Neural progenitor cell (in vitro differentiated cells): ENCODE measurements at regions not wholly inside any gene's neighbourhood (a gene's known extent, or its start where the extent isn't known, plus 50 kb on each side); places are given as distances from the start of the nearest gene placed in this dataset.

Experiments used
- DNase-seq: peaks from one replicate; pipeline ENCODE4 v3.0.0-alpha.2; 2016; ENCODE audit warnings: low spot score
- H2AFZ ChIP-seq: fragments of 200-600 bp; sonication (generic); replicated peaks from 2 replicates; pipeline ENCODE4 v1.6.1; 2016; ENCODE audit warnings: antibody characterized with exemption
- H3F3A ChIP-seq: fragments of 200-600 bp; sonication (generic); 2 replicates; pipeline ENCODE4 v1.6.1; 2016; ENCODE audit warnings: antibody characterized with exemption, low read depth
- H3K27ac ChIP-seq: fragments of 200-600 bp; sonication (generic); 2 replicates; pipeline ENCODE4 v1.5.1; 2016; ENCODE audit warnings: mild to moderate bottlenecking
- H3K27me3 ChIP-seq: fragments of 200-600 bp; sonication (generic); 2 replicates; pipeline ENCODE4 v1.6.1; 2016; ENCODE audit warnings: mild to moderate bottlenecking, moderate library complexity
- H3K36me3 ChIP-seq: fragments of 200-600 bp; sonication (generic); 2 replicates; pipeline ENCODE4 v1.5.1; 2016
- H3K4me1 ChIP-seq: fragments of 200-600 bp; sonication (generic); 2 replicates; pipeline ENCODE4 v1.6.1; 2016; ENCODE audit warnings: mixed run types
- H3K4me2 ChIP-seq: fragments of 200-600 bp; sonication (generic); 2 replicates; pipeline ENCODE4 v1.6.1; 2016
- H3K4me3 ChIP-seq: fragments of 200-600 bp; sonication (generic); 2 replicates; pipeline ENCODE4 v1.5.1; 2016
- H3K79me2 ChIP-seq: fragments of 200-600 bp; sonication (generic); 2 replicates; pipeline ENCODE4 v1.6.1; 2016; ENCODE audit warnings: low read depth
- H3K9ac ChIP-seq: fragments of 200-600 bp; sonication (generic); 2 replicates; pipeline ENCODE4 v1.6.1; 2016
- H3K9me3 ChIP-seq: fragments of 200-600 bp; sonication (generic); 2 replicates; pipeline ENCODE4 v1.5.1; 2016; ENCODE audit warnings: low read depth
- H4K20me1 ChIP-seq: fragments of 200-600 bp; sonication (generic); 2 replicates; pipeline ENCODE4 v1.6.1; 2016; ENCODE audit warnings: low read depth
- H3K27ac Mint-ChIP-seq: 3 replicates; pipeline ENCODE4 v1.8.0; 2021; ENCODE audit warnings: mixed read lengths
- H3K27me3 Mint-ChIP-seq: 2 replicates; pipeline ENCODE4 v1.8.0; 2022; ENCODE audit warnings: low read depth, mild to moderate bottlenecking, inconsistent platforms, moderate library complexity, mixed read lengths; ENCODE audit not compliant: insufficient read depth
- H3K36me3 Mint-ChIP-seq: 3 replicates; pipeline ENCODE4 v1.8.0; 2021; ENCODE audit warnings: mixed read lengths
- H3K4me1 Mint-ChIP-seq: 3 replicates; pipeline ENCODE4 v1.8.0; 2021; ENCODE audit warnings: mixed read lengths
- H3K4me3 Mint-ChIP-seq: 3 replicates; pipeline ENCODE4 v1.8.0; 2021; ENCODE audit warnings: mild to moderate bottlenecking, moderate library complexity, mixed read lengths
- H3K9me3 Mint-ChIP-seq: 3 replicates; pipeline ENCODE4 v1.8.0; 2020; ENCODE audit warnings: mixed read lengths
- EZH2 ChIP-seq: fragments of 200-600 bp; sonication (generic); IDR thresholded peaks from 2 replicates; pipeline ENCODE4 v1.6.1; 2017; ENCODE audit warnings: antibody characterized with exemption, mild to moderate bottlenecking, moderate library complexity
- EZH2phosphoT487 ChIP-seq: fragments of 200-600 bp; sonication (generic); IDR thresholded peaks from 2 replicates; pipeline ENCODE4 v1.6.1; 2017; ENCODE audit warnings: antibody characterized with exemption
- TF ChIP-seq, protein P1 (sequence below): fragments of 200-600 bp; sonication (generic); IDR thresholded peaks from 2 replicates; pipeline ENCODE4 v1.5.1; 2017; ENCODE audit warnings: antibody characterized with exemption, mild to moderate bottlenecking

DNA sequence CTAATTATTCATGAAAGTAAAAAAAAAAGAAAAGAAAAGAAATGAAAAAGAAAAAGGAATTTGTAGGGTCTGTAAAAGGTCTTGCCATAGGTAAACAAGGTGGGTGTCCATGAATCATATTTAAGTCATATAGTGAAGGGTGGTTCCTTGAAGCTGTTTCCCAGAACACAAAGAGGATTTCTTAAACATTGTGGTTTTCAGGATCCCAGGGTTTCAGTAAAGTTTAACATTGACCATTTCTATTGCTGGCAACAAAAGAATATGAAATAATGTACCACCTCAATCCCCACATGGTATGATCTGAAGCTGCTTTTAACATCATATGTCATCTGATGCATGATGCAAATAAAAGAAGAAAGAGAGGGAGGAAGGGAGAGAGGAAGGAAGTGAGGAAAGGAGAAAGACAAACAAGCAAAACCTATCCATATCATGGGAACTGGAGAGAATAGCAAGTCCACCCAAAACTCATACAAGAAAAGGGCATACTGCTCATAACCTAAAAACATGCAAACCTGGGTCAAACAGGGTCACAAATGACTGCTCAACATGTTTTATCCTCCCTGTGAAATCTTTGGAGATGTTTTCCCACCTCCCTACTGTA, 663.5 kb downstream of the SORCS1 start:
- TF ChIP-seq, protein P1, sequence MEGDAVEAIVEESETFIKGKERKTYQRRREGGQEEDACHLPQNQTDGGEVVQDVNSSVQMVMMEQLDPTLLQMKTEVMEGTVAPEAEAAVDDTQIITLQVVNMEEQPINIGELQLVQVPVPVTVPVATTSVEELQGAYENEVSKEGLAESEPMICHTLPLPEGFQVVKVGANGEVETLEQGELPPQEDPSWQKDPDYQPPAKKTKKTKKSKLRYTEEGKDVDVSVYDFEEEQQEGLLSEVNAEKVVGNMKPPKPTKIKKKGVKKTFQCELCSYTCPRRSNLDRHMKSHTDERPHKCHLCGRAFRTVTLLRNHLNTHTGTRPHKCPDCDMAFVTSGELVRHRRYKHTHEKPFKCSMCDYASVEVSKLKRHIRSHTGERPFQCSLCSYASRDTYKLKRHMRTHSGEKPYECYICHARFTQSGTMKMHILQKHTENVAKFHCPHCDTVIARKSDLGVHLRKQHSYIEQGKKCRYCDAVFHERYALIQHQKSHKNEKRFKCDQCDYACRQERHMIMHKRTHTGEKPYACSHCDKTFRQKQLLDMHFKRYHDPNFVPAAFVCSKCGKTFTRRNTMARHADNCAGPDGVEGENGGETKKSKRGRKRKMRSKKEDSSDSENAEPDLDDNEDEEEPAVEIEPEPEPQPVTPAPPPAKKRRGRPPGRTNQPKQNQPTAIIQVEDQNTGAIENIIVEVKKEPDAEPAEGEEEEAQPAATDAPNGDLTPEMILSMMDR: no peak
- TF ChIP-seq EZH2phosphoT487 (no peak), EZH2 (no peak)
- Mint-ChIP-seq H3K36me3 (no peaks in the 10 kb centered on the region), H3K4me1 (peaks cover 6% of the 10 kb centered on the region), H3K4me3 (no peak overlapping the region), H3K27ac (no peak overlapping the region), H3K27me3 (no peaks in the 10 kb centered on the region), H3K9me3 (no peaks in the 10 kb centered on the region)
- Histone ChIP-seq H4K20me1 (no peaks in the 10 kb centered on the region), H3K36me3 (no peaks in the 10 kb centered on the region), H3K27ac (peak overlapping the region; percentile 27), H3K4me2 (no peak overlapping the region), H3K79me2 (no peaks in the 10 kb centered on the region), H2AFZ (peak overlapping the region; percentile 40), H3K9me3 (no peaks in the 10 kb centered on the region), H3K4me3 (no peak overlapping the region), H3K27me3 (no peaks in the 10 kb centered on the region), H3K9ac (no peak overlapping the region), H3K4me1 (peaks cover 14% of the 10 kb centered on the region), H3F3A (peaks cover 12% of the 10 kb centered on the region)
- no peak for DNase-seq

DNA sequence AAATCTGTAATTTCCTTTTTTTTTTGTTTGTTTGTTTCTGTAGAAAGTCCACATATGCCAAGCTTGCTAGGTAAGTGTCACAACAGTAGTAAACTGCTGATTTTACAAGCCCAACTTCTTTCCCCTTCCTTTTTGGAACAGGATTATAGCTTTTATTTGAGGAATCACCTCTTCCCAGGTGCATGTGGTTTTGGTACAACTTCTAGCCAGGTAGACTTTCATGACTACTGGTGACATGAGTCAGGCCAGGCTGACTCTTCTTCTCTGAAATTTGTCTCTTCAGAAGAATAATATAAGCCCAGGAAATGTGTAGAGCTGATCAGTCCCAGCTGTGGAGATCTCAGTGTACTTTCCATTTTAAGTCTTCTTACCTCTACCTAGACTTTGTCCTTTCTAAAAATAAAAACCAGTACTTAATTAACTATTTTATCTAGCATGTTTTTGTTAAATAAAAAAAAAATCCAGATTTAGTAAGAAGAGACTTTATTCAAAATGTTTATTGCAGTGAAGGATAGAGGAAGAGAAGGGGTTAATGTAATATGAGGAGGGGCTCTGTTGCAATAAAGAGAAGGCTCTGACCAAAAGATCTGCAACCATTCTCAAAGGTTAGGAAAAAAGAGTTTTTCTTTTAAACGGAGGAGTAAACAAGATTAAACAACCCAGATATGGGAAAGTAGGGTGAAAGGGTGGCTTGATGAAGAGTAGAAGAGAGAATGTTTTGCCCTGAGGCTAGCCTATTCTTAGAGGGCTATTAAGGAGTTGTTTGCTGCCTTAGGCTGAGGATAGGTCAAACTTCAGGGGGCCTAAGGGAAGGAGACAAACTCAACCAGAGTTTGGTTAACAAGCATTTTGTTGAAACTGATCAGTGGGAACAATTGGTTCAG, 664.2 kb downstream of the SORCS1 start:
- Mint-ChIP-seq H3K9me3 (no peaks in the 10 kb centered on the region), H3K4me3 (no peak overlapping the region), H3K4me1 (peaks cover 6% of the 10 kb centered on the region), H3K27ac (no peak overlapping the region), H3K27me3 (no peaks in the 10 kb centered on the region), H3K36me3 (no peaks in the 10 kb centered on the region)
- Histone ChIP-seq H2AFZ (peak overlapping the region; percentile 40), H3F3A (peaks cover 12% of the 10 kb centered on the region), H3K27me3 (no peaks in the 10 kb centered on the region), H4K20me1 (no peaks in the 10 kb centered on the region), H3K9me3 (no peaks in the 10 kb centered on the region), H3K27ac (peak overlapping the region; percentile 27), H3K4me1 (peaks cover 14% of the 10 kb centered on the region), H3K79me2 (no peaks in the 10 kb centered on the region), H3K4me2 (no peak overlapping the region), H3K4me3 (no peak overlapping the region), H3K9ac (no peak overlapping the region), H3K36me3 (no peaks in the 10 kb centered on the region)
- TF ChIP-seq EZH2: no peak
- no peak for TF ChIP-seq EZH2phosphoT487
- TF ChIP-seq, protein P1: no peak
- DNase-seq: no peak

DNA sequence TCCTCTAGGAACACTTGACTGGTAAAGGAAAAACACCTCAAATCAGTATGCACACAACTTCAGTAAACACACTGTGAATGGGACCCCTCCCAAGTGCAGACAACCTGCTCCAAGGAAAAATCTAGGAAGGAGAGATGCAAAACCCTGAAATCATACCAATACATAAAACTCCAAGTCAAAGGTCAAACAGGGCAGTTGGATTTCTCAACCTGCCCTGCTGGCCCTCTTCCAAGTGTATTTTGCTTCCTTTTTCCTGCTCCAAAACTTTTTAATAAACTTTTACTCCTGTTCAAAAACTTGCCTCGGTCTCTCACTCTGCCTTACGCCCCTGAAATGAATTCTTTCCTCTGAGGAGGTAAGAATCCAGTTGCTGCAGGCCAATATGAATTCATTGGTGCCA, 665.1 kb downstream of the SORCS1 start:
- H3K4me3 Mint-ChIP-seq: no peak overlapping the region
- Histone ChIP-seq H4K20me1 (no peaks in the 10 kb centered on the region), H2AFZ (no peak overlapping the region), H3K9ac (no peak overlapping the region), H3K9me3 (no peaks in the 10 kb centered on the region), H3K4me2 (no peak overlapping the region), H3K4me1 (peaks cover 14% of the 10 kb centered on the region), H3K4me3 (no peak overlapping the region), H3K36me3 (no peaks in the 10 kb centered on the region), H3F3A (peaks cover 12% of the 10 kb centered on the region), H3K27ac (no peak overlapping the region), H3K27me3 (no peaks in the 10 kb centered on the region), H3K79me2 (no peaks in the 10 kb centered on the region)
- H3K36me3 Mint-ChIP-seq: no peaks in the 10 kb centered on the region
- no peaks in the 10 kb centered on the region for H3K27me3 Mint-ChIP-seq
- no peak overlapping the region for H3K27ac Mint-ChIP-seq
- TF ChIP-seq EZH2 (no peak), EZH2phosphoT487 (no peak)
- TF ChIP-seq, protein P1: no peak
- H3K4me1 Mint-ChIP-seq: peaks cover 7% of the 10 kb centered on the region
- no peak for DNase-seq
- H3K9me3 Mint-ChIP-seq: no peaks in the 10 kb centered on the region
